PC-9 (cell line): ENCODE measurements at regions not wholly inside any gene's neighbourhood (a gene's known extent, or its start where the extent isn't known, plus 50 kb on each side); places are given as distances from the start of the nearest gene placed in this dataset.

Source experiments
- BruUV-seq: library from RNA; stranded (reverse); fragments of 400-500 nt; replicated peaks from 2 replicates; lab custom pipeline; 2021; lab: Mats Ljungman, UMichigan
- CTCF ChIA-PET: fragments of 300-600 bp; sonication (Branson Sonifier 250); formaldehyde crosslinking; loops from one replicate; lab custom pipeline; 2022; ENCODE audit warnings: antibody characterized with exemption; lab: Charles Lee
- POLR2A ChIA-PET: fragments of 300-600 bp; sonication (Branson Sonifier 250); formaldehyde crosslinking; loops from one replicate; lab custom pipeline; 2022; ENCODE audit warnings: antibody characterized with exemption; ENCODE audit not compliant: unreplicated experiment; lab: Charles Lee
- DNase-seq, 2 experiments: peaks; one replicate each; pipeline versions ENCODE4 v3.0.0 to v3.0.0-alpha.2; 2015 to 2022; ENCODE audit warnings: mixed read lengths in 1 of 2
- H2AFZ ChIP-seq: fragments of 200-600 bp; sonication (generic); 2 replicates; pipeline ENCODE4 v1.8.1; 2017; ENCODE audit warnings: antibody characterized with exemption
- H3F3A ChIP-seq: fragments of 200-600 bp; sonication (generic); 2 replicates; pipeline ENCODE4 v1.8.1; 2017; ENCODE audit warnings: antibody characterized with exemption, mild to moderate bottlenecking, low read depth; ENCODE audit not compliant: insufficient read depth
- H3K27ac ChIP-seq: fragments of 200-600 bp; sonication (generic); 2 replicates; pipeline ENCODE4 v1.6.1; 2016; ENCODE audit warnings: mixed run types
- H3K27me3 ChIP-seq: fragments of 200-600 bp; sonication (generic); 2 replicates; pipeline ENCODE4 v1.6.1; 2016; ENCODE audit warnings: low read depth, mixed run types; ENCODE audit not compliant: insufficient read depth
- H3K36me3 ChIP-seq: fragments of 200-600 bp; sonication (generic); 2 replicates; pipeline ENCODE4 v1.6.1; 2016; ENCODE audit warnings: low read depth, mixed run types
- H3K4me1 ChIP-seq: fragments of 200-600 bp; sonication (generic); replicated peaks from 2 replicates; pipeline ENCODE4 v1.6.1; 2016; ENCODE audit warnings: mixed run types; ENCODE audit not compliant: insufficient read depth
- H3K4me2 ChIP-seq: fragments of 200-600 bp; sonication (generic); 2 replicates; pipeline ENCODE4 v1.6.1; 2017; ENCODE audit warnings: mixed run types
- H3K4me3 ChIP-seq: fragments of 200-600 bp; sonication (generic); 2 replicates; pipeline ENCODE4 v1.6.1; 2016; ENCODE audit warnings: mixed run types
- H3K79me2 ChIP-seq: fragments of 200-600 bp; sonication (generic); 2 replicates; pipeline ENCODE4 v1.6.1; 2017; ENCODE audit warnings: low read depth, mixed run types
- H3K9me2 ChIP-seq: fragments of 200-600 bp; sonication (generic); 2 replicates; pipeline ENCODE4 v1.8.1; 2017; ENCODE audit warnings: mild to moderate bottlenecking; ENCODE audit not compliant: insufficient read depth
- H3K9me3 ChIP-seq: fragments of 200-600 bp; sonication (generic); 2 replicates; pipeline ENCODE4 v1.8.1; 2016; ENCODE audit warnings: low read depth; ENCODE audit not compliant: insufficient read depth
- H4K20me1 ChIP-seq: fragments of 200-600 bp; sonication (generic); 2 replicates; pipeline ENCODE4 v1.8.1; 2017; ENCODE audit not compliant: insufficient read depth
- CTCF ChIP-seq: fragments of 200-600 bp; sonication (generic); conservative IDR thresholded peaks from 2 replicates; pipeline ENCODE4 v1.6.1; 2017; ENCODE audit warnings: mixed run types, antibody characterized with exemption, mild to moderate bottlenecking, moderate library complexity
- EZH2 ChIP-seq: fragments of 200-600 bp; sonication (generic); IDR thresholded peaks from 2 replicates; pipeline ENCODE4 v1.8.0; 2017; ENCODE audit warnings: antibody characterized with exemption, low read depth
- intact Hi-C: fragments of 100-400 bp; cut with micrococcal nuclease; formaldehyde crosslinking; loops from one replicate; pipeline ENCODE4 v1.10.0; 2022; ENCODE audit not compliant: unreplicated experiment

- ChIA-PET CTCF (interaction anchor here (0.6 kb wide), 1 partner anchor 1319 kb away, joined by 3 read pairs; no protein-coding TSS in a partner anchor), POLR2A (no interaction called here)
- H3K4me2 ChIP-seq, result no peak overlapping the region
These were observed 971.7 kb downstream of the FSCB start for GRCh38 chr14:43535231-43535838.

GRCh38 chr14:43532825-43533416 lies 974.2 kb downstream of the FSCB start:
- POLR2A ChIA-PET, result no interaction called here
- H3F3A ChIP-seq, result no peaks in the 10 kb centered on the region
- no peaks in the 10 kb centered on the region for H3K79me2 ChIP-seq
- no peaks in the 10 kb centered on the region; the same call in 1 of the 2 replicates for H3K9me2 ChIP-seq
- H2AFZ ChIP-seq, result no peak overlapping the region
- BruUV-seq, result no TSS peak
- H3K36me3 ChIP-seq, result no peaks in the 10 kb centered on the region
- no peak overlapping the region for H3K4me2 ChIP-seq
- CTCF ChIA-PET, result no interaction called here
- H4K20me1 ChIP-seq, result no peaks in the 10 kb centered on the region
- H3K4me1 ChIP-seq, result no peaks in the 10 kb centered on the region
- no peak for TF ChIP-seq EZH2
- no peak for TF ChIP-seq CTCF
- H3K27me3 ChIP-seq, result no peaks in the 10 kb centered on the region
- no peaks in the 10 kb centered on the region for H3K9me3 ChIP-seq
- H3K4me3 ChIP-seq, result no peak overlapping the region
- H3K27ac ChIP-seq, result no peak overlapping the region
- DNase-seq, result no peak
- intact Hi-C loops, result no loop called here

More at GRCh38 chr14:43535231-43535838, 971.7 kb downstream of the FSCB start:
- no peak for TF ChIP-seq EZH2
- no peak for TF ChIP-seq CTCF
- Histone ChIP-seq H4K20me1 (no peaks in the 10 kb centered on the region), H3K9me3 (no peaks in the 10 kb centered on the region), H3K27me3 (no peaks in the 10 kb centered on the region), H3K4me1 (no peaks in the 10 kb centered on the region), H3K79me2 (no peaks in the 10 kb centered on the region), H3K27ac (no peak overlapping the region), H3F3A (no peaks in the 10 kb centered on the region), H3K9me2 (no peaks in the 10 kb centered on the region; the same call in 1 of the 2 replicates), H3K4me3 (no peak overlapping the region), H3K36me3 (no peaks in the 10 kb centered on the region), H2AFZ (no peak overlapping the region)
- DNase-seq, result no peak
- intact Hi-C loops, result no loop called here
- BruUV-seq, result no TSS peak

GRCh38 chr14:43528321-43528720 lies 978.8 kb downstream of the FSCB start:
- Histone ChIP-seq H3K9me3 (no peaks in the 10 kb centered on the region), H3K79me2 (no peaks in the 10 kb centered on the region), H3K4me2 (no peak overlapping the region), H2AFZ (no peak overlapping the region), H3F3A (no peaks in the 10 kb centered on the region), H4K20me1 (no peaks in the 10 kb centered on the region; the same call in 1 of the 2 replicates), H3K4me3 (no peak overlapping the region), H3K4me1 (no peaks in the 10 kb centered on the region), H3K27ac (no peak overlapping the region), H3K36me3 (no peaks in the 10 kb centered on the region), H3K27me3 (no peaks in the 10 kb centered on the region), H3K9me2 (no peaks in the 10 kb centered on the region; the same call in 1 of the 2 replicates)
- no peak for TF ChIP-seq CTCF
- intact Hi-C loops, result no loop called here
- DNase-seq, result no peak
- POLR2A ChIA-PET, result no interaction called here
- no TSS peak for BruUV-seq
- CTCF ChIA-PET, result no interaction called here
